ENCODE measurements at regions not wholly inside any gene's neighbourhood (a gene's known extent, or its start where the extent isn't known, plus 50 kb on each side); places are given as distances from the start of the nearest gene placed in this dataset.

GRCh38 chr4:57442241-57442640 lies 332.1 kb upstream of the IGFBP7 start:
- Histone ChIP-seq H3K79me2 (ENCODE audit: control insufficient read depth, low read length) (no peaks in the 10 kb centered on the region), H4K20me1 (ENCODE audit: control insufficient read depth, insufficient read depth, low read depth, low read length) (no peaks in the 10 kb centered on the region), H3K27me3 (ENCODE audit: control insufficient read depth, low read length) (no peaks in the 10 kb centered on the region), H3K27ac (ENCODE audit: low read depth, low read length) (no peak overlapping the region), H3K4me1 (ENCODE audit: control insufficient read depth, low read length) (no peaks in the 10 kb centered on the region), H3F3A (ENCODE audit: control insufficient read depth, insufficient read depth) (no peaks in the 10 kb centered on the region), H3K9me3 (ENCODE audit: control insufficient read depth, insufficient read depth, low read length) (no peaks in the 10 kb centered on the region), H3K4me2 (ENCODE audit: low read length) (no peak overlapping the region), H3K36me3 (ENCODE audit: control insufficient read depth, low read length) (no peaks in the 10 kb centered on the region), H3K4me3 (ENCODE audit: low read length) (no peak overlapping the region), H3K9me2 (replicated peaks; ENCODE audit: control insufficient read depth, low read length) (no peaks in the 10 kb centered on the region)
- TF ChIP-seq CTCF (IDR thresholded peaks at IDR 0.05; ENCODE audit: low read depth, low read length, poor library complexity, severe bottlenecking) (no peak), EZH2phosphoT487 (IDR thresholded peaks at IDR 0.05; ENCODE audit: borderline replicate concordance, low read length) (no peak)

GRCh38 chr4:57437649-57438048 lies 327.5 kb upstream of the IGFBP7 start:
- TF ChIP-seq EZH2phosphoT487 (IDR thresholded peaks at IDR 0.05; ENCODE audit: borderline replicate concordance, low read length) (no peak), CTCF (IDR thresholded peaks at IDR 0.05; ENCODE audit: low read depth, low read length, poor library complexity, severe bottlenecking) (no peak)
- H3K27ac ChIP-seq (ENCODE audit: low read depth, low read length), result no peak overlapping the region
- H3K79me2 ChIP-seq (ENCODE audit: control insufficient read depth, low read length), result no peaks in the 10 kb centered on the region
- no peaks in the 10 kb centered on the region for H4K20me1 ChIP-seq (ENCODE audit: control insufficient read depth, insufficient read depth, low read depth, low read length)
- H3K4me3 ChIP-seq (ENCODE audit: low read length), result no peak overlapping the region
- H3K4me2 ChIP-seq (ENCODE audit: low read length), result no peak overlapping the region
- H3K27me3 ChIP-seq (ENCODE audit: control insufficient read depth, low read length), result no peaks in the 10 kb centered on the region
- H3K9me2 ChIP-seq (replicated peaks; ENCODE audit: control insufficient read depth, low read length), result no peaks in the 10 kb centered on the region
- H3F3A ChIP-seq (ENCODE audit: control insufficient read depth, insufficient read depth), result no peaks in the 10 kb centered on the region
- H3K9me3 ChIP-seq (ENCODE audit: control insufficient read depth, insufficient read depth, low read length), result no peaks in the 10 kb centered on the region
- H3K36me3 ChIP-seq (ENCODE audit: control insufficient read depth, low read length), result no peaks in the 10 kb centered on the region
- H3K4me1 ChIP-seq (ENCODE audit: control insufficient read depth, low read length), result no peaks in the 10 kb centered on the region

GRCh38 chr4:57435300-57435699 lies 325.1 kb upstream of the IGFBP7 start:
- no peaks in the 10 kb centered on the region for H3F3A ChIP-seq (ENCODE audit: control insufficient read depth, insufficient read depth)
- H3K4me3 ChIP-seq (ENCODE audit: low read length), result no peak overlapping the region
- H3K4me2 ChIP-seq (ENCODE audit: low read length), result no peak overlapping the region
- no peak for TF ChIP-seq EZH2phosphoT487 (IDR thresholded peaks at IDR 0.05; ENCODE audit: borderline replicate concordance, low read length)
- TF ChIP-seq CTCF (IDR thresholded peaks at IDR 0.05; ENCODE audit: low read depth, low read length, poor library complexity, severe bottlenecking), result no peak
- no peak overlapping the region for H3K27ac ChIP-seq (ENCODE audit: low read depth, low read length)
- no peaks in the 10 kb centered on the region for H3K4me1 ChIP-seq (ENCODE audit: control insufficient read depth, low read length)
- H3K9me2 ChIP-seq (replicated peaks; ENCODE audit: control insufficient read depth, low read length), result no peaks in the 10 kb centered on the region
- no peaks in the 10 kb centered on the region for H3K9me3 ChIP-seq (ENCODE audit: control insufficient read depth, insufficient read depth, low read length)
- H4K20me1 ChIP-seq (ENCODE audit: control insufficient read depth, insufficient read depth, low read depth, low read length), result no peaks in the 10 kb centered on the region
- no peaks in the 10 kb centered on the region for H3K79me2 ChIP-seq (ENCODE audit: control insufficient read depth, low read length)
- H3K36me3 ChIP-seq (ENCODE audit: control insufficient read depth, low read length), result no peaks in the 10 kb centered on the region
- no peaks in the 10 kb centered on the region for H3K27me3 ChIP-seq (ENCODE audit: control insufficient read depth, low read length)

GRCh38 chr4:57430726-57431125 lies 320.5 kb upstream of the IGFBP7 start:
- H3K4me1 ChIP-seq (ENCODE audit: control insufficient read depth, low read length), result no peaks in the 10 kb centered on the region
- H3K27me3 ChIP-seq (ENCODE audit: control insufficient read depth, low read length), result no peaks in the 10 kb centered on the region
- no peaks in the 10 kb centered on the region for H4K20me1 ChIP-seq (ENCODE audit: control insufficient read depth, insufficient read depth, low read depth, low read length)
- no peak overlapping the region for H3K4me2 ChIP-seq (ENCODE audit: low read length)
- H3K9me3 ChIP-seq (ENCODE audit: control insufficient read depth, insufficient read depth, low read length), result no peaks in the 10 kb centered on the region
- no peaks in the 10 kb centered on the region for H3K79me2 ChIP-seq (ENCODE audit: control insufficient read depth, low read length)
- H3K9me2 ChIP-seq (replicated peaks; ENCODE audit: control insufficient read depth, low read length), result no peaks in the 10 kb centered on the region
- no peak for TF ChIP-seq CTCF (IDR thresholded peaks at IDR 0.05; ENCODE audit: low read depth, low read length, poor library complexity, severe bottlenecking)
- no peak for TF ChIP-seq EZH2phosphoT487 (IDR thresholded peaks at IDR 0.05; ENCODE audit: borderline replicate concordance, low read length)
- no peaks in the 10 kb centered on the region for H3K36me3 ChIP-seq (ENCODE audit: control insufficient read depth, low read length)
- H3K27ac ChIP-seq (ENCODE audit: low read depth, low read length), result no peak overlapping the region
- no peak overlapping the region for H3K4me3 ChIP-seq (ENCODE audit: low read length)
- H3F3A ChIP-seq (ENCODE audit: control insufficient read depth, insufficient read depth), result no peaks in the 10 kb centered on the region

All from DOHH2 (cell line).